ENCODE measurements at regions not wholly inside any gene's neighbourhood (a gene's known extent, or its start where the extent isn't known, plus 50 kb on each side); places are given as distances from the start of the nearest gene placed in this dataset.

GRCh38 chrY:8994001-8994400 lies 343.3 kb upstream of the TSPY4 start:
- DNase-seq (ENCODE audit: low read depth), result no peak

GRCh38 chrY:9001231-9001630 lies 336.0 kb upstream of the TSPY4 start:
- DNase-seq (ENCODE audit: low read depth), result no peak
- in situ Hi-C loops (cut with HindIII; ENCODE audit: low pct_unique_long_range_greater_than_20kb, low sequenced_read_pairs), result no loop called here

More at GRCh38 chrY:8994001-8994400, 343.3 kb upstream of the TSPY4 start:
- in situ Hi-C loops (cut with HindIII; ENCODE audit: low pct_unique_long_range_greater_than_20kb, low sequenced_read_pairs), result no loop called here

- in situ Hi-C loops (cut with HindIII; ENCODE audit: low pct_unique_long_range_greater_than_20kb, low sequenced_read_pairs), result no loop called here
- DNase-seq (ENCODE audit: low read depth), result no peak
Measured at GRCh38 chrY:9003739-9004138, 333.5 kb upstream of the TSPY4 start.

- in situ Hi-C loops (cut with HindIII; ENCODE audit: low pct_unique_long_range_greater_than_20kb, low sequenced_read_pairs), result no loop called here
- DNase-seq (ENCODE audit: low read depth), result no peak
Measured at GRCh38 chrY:9008648-9009047, 328.6 kb upstream of the TSPY4 start.

GRCh38 chrY:9016916-9017315 lies 320.3 kb upstream of the TSPY4 start:
- DNase-seq (ENCODE audit: low read depth), result no peak
- in situ Hi-C loops (cut with HindIII; ENCODE audit: low pct_unique_long_range_greater_than_20kb, low sequenced_read_pairs), result no loop called here

- in situ Hi-C loops (cut with HindIII; ENCODE audit: low pct_unique_long_range_greater_than_20kb, low sequenced_read_pairs), result no loop called here
- DNase-seq (ENCODE audit: low read depth), result no peak
Measured at GRCh38 chrY:9018401-9018800, 318.9 kb upstream of the TSPY4 start.

- DNase-seq (ENCODE audit: low read depth), result peak; percentile 22
- in situ Hi-C loops (cut with HindIII; ENCODE audit: low pct_unique_long_range_greater_than_20kb, low sequenced_read_pairs), result no loop called here
Measured at GRCh38 chrY:9027729-9028375, 309.4 kb upstream of the TSPY4 start.

GRCh38 chrY:9029929-9030328 lies 307.3 kb upstream of the TSPY4 start:
- in situ Hi-C loops (cut with HindIII; ENCODE audit: low pct_unique_long_range_greater_than_20kb, low sequenced_read_pairs), result no loop called here
- DNase-seq (ENCODE audit: low read depth), result no peak

- no peak for DNase-seq (ENCODE audit: low read depth)
- in situ Hi-C loops (cut with HindIII; ENCODE audit: low pct_unique_long_range_greater_than_20kb, low sequenced_read_pairs), result no loop called here
Measured at GRCh38 chrY:9034217-9034616, 303.0 kb upstream of the TSPY4 start.

GRCh38 chrY:9035246-9035645 lies 302.0 kb upstream of the TSPY4 start:
- in situ Hi-C loops (cut with HindIII; ENCODE audit: low pct_unique_long_range_greater_than_20kb, low sequenced_read_pairs), result no loop called here
- DNase-seq (ENCODE audit: low read depth), result no peak

GRCh38 chrY:9041474-9041873 lies 295.8 kb upstream of the TSPY4 start:
- no peak for DNase-seq (ENCODE audit: low read depth)
- in situ Hi-C loops (cut with HindIII; ENCODE audit: low pct_unique_long_range_greater_than_20kb, low sequenced_read_pairs), result no loop called here
